ENCODE measurements at regions not wholly inside any gene's neighbourhood (a gene's known extent, or its start where the extent isn't known, plus 50 kb on each side); places are given as distances from the start of the nearest gene placed in this dataset.
"Not testable (repeated sequence)": the region's sequence is repeated elsewhere in the genome, so short reads cannot be mapped to it uniquely, and the experiment has no call there.

- TF ChIP-seq, protein P1, sequence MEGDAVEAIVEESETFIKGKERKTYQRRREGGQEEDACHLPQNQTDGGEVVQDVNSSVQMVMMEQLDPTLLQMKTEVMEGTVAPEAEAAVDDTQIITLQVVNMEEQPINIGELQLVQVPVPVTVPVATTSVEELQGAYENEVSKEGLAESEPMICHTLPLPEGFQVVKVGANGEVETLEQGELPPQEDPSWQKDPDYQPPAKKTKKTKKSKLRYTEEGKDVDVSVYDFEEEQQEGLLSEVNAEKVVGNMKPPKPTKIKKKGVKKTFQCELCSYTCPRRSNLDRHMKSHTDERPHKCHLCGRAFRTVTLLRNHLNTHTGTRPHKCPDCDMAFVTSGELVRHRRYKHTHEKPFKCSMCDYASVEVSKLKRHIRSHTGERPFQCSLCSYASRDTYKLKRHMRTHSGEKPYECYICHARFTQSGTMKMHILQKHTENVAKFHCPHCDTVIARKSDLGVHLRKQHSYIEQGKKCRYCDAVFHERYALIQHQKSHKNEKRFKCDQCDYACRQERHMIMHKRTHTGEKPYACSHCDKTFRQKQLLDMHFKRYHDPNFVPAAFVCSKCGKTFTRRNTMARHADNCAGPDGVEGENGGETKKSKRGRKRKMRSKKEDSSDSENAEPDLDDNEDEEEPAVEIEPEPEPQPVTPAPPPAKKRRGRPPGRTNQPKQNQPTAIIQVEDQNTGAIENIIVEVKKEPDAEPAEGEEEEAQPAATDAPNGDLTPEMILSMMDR (IDR thresholded peaks at IDR 0.05), result not testable (repeated sequence)
- TF ChIP-seq EZH2 (IDR thresholded peaks at IDR 0.05; ENCODE audit: borderline replicate concordance, insufficient read depth, low read depth, low read length, poor library complexity, severe bottlenecking), result not testable (repeated sequence)
These were observed 330.0 kb downstream of the CBLN1 start for GRCh38 chr16:48951621-48952125.

All from B cell (primary cell).